ENCODE measurements at regions not wholly inside any gene's neighbourhood (a gene's known extent, or its start where the extent isn't known, plus 50 kb on each side); places are given as distances from the start of the nearest gene placed in this dataset.

GRCh38 chr7:69414555-69414954 lies 183.7 kb upstream of the AUTS2 start:
- TF ChIP-seq CTCF (conservative IDR thresholded peaks at IDR 0.05; ENCODE audit: low read depth, low read length) (no peak), EZH2 (IDR thresholded peaks at IDR 0.05; ENCODE audit: low read length, unreplicated experiment) (no peak), EZH2phosphoT487 (IDR thresholded peaks at IDR 0.05; ENCODE audit: borderline replicate concordance, low read length) (no peak)
